Transverse colon (tissue), 4 donors: ENCODE measurements at regions not wholly inside any gene's neighbourhood (a gene's known extent, or its start where the extent isn't known, plus 50 kb on each side); places are given as distances from the start of the nearest gene placed in this dataset.

Source experiments
- DNase-seq: peaks from one replicate; pipeline ENCODE4 v3.0.0-alpha.2; 2019
- H3K27ac ChIP-seq, 4 donors: fragments of 200-600 bp; sonication (generic); 2 replicates each; pipeline ENCODE4 v1.5.1; 2016 to 2018; ENCODE audit warnings: inconsistent platforms in 4 of 4
- H3K27me3 ChIP-seq: fragments of 200-600 bp; sonication (generic); 2 replicates; pipeline ENCODE4 v1.5.1; 2017; ENCODE audit warnings: inconsistent platforms
- H3K36me3 ChIP-seq, 4 donors: fragments of 200-600 bp; sonication (generic); 2 replicates each; pipeline ENCODE4 v1.5.1; 2017 to 2019; ENCODE audit warnings: inconsistent platforms in 4 of 4
- H3K4me1 ChIP-seq, 4 donors: fragments of 200-600 bp; sonication (generic); 2 replicates each; pipeline ENCODE4 v1.5.1; 2017 to 2020; ENCODE audit warnings: inconsistent platforms in 4 of 4
- H3K4me3 ChIP-seq, 4 donors: fragments of 200-600 bp; sonication (generic); 1 replicate in 1 of 4; 2 replicates in 3 of 4; pipeline versions ENCODE4 v1.5.1 to v1.6.1; 2017 to 2019; ENCODE audit warnings: inconsistent platforms in 4 of 4
- H3K9me3 ChIP-seq, 2 donors: fragments of 200-600 bp; sonication (generic); 2 replicates each; pipeline ENCODE4 v1.5.1; 2017 to 2019; ENCODE audit warnings: inconsistent platforms in 2 of 2
- EP300 ChIP-seq: sonication (generic); formaldehyde crosslinking; IDR thresholded peaks from one replicate; pipeline ENCODE4 v1.6.1; 2017; ENCODE audit warnings: antibody characterized with exemption, low read depth
- POLR2A ChIP-seq: fragments of 450-650 bp; IDR thresholded peaks from one replicate; pipeline ENCODE4 v1.6.1; 2016; ENCODE audit warnings: antibody characterized with exemption, mild to moderate bottlenecking, moderate library complexity
- POLR2AphosphoS5 ChIP-seq, 3 donors: sonication (generic); formaldehyde crosslinking; IDR thresholded peaks; one replicate each; pipeline ENCODE4 v1.6.1; 2016; ENCODE audit warnings: antibody characterized with exemption in 3 of 3
- WGBS, 2 donors: methylation state at CpG; one replicate each; pipeline ENCODE4 v1.1.5; 2018; ENCODE audit warnings: low coverage in 1 of 2; 5-methylcytosine and 5-hydroxymethylcytosine counted together
- in situ Hi-C, 4 donors: fragments of 200-750 bp; cut with MboI; loops; one replicate each; pipeline versions ENCODE4 v1.15.0 to v1.15.1; 2017; ENCODE audit warnings: low sequenced_read_pairs in 3 of 4, low pct_ligation_motif_present in 1 of 4, low pct_unique_long_range_greater_than_20kb in 1 of 4
- intact Hi-C: fragments of 100-400 bp; cut with DNase I; formaldehyde crosslinking; loops from one replicate; pipeline ENCODE4 v1.15.1; 2023; ENCODE audit warnings: low total_unique reads
- TF ChIP-seq, protein P1 (sequence below), 5 experiments: fragments of 200-600 bp in 3 of 5; fragments of 450-650 bp in 2 of 5; sonication (generic) in 3 of 5; IDR thresholded peaks; 1 replicate in 2 of 5; 2 replicates in 3 of 5; pipeline ENCODE4 v1.5.1; 2016 to 2017; ENCODE audit warnings: antibody characterized with exemption in 5 of 5, inconsistent platforms in 3 of 5, mild to moderate bottlenecking in 2 of 5, moderate library complexity in 1 of 5

DNA sequence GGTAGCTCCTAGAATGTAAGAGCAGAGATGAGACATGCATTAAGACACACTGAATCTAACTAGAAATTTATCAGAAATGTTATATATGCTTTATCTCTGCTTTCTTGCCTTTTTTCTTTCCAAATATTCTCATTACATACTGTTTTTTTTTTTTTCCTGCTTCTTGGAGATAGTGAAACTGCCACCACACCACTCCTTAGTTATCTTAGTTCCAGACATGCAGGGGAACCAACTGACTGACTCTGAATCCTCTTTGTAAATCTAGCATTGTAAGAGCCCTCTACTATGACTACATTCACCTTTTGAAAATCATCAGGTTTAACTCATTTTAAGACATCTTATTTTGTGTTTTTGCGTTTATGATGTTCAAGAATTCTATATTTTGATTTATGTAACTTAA is 181.3 kb upstream of the ST8SIA4 start:
- H3K4me1 ChIP-seq = no peaks in the 10 kb centered on the region
- intact Hi-C loops (no loop called here), in situ Hi-C loops (no loop called here)
- TF ChIP-seq EP300 = no peak
- no peak for TF ChIP-seq POLR2A
- no peak for TF ChIP-seq POLR2AphosphoS5 (IDR thresholded peaks at IDR 0.05)
- TF ChIP-seq, protein P1, sequence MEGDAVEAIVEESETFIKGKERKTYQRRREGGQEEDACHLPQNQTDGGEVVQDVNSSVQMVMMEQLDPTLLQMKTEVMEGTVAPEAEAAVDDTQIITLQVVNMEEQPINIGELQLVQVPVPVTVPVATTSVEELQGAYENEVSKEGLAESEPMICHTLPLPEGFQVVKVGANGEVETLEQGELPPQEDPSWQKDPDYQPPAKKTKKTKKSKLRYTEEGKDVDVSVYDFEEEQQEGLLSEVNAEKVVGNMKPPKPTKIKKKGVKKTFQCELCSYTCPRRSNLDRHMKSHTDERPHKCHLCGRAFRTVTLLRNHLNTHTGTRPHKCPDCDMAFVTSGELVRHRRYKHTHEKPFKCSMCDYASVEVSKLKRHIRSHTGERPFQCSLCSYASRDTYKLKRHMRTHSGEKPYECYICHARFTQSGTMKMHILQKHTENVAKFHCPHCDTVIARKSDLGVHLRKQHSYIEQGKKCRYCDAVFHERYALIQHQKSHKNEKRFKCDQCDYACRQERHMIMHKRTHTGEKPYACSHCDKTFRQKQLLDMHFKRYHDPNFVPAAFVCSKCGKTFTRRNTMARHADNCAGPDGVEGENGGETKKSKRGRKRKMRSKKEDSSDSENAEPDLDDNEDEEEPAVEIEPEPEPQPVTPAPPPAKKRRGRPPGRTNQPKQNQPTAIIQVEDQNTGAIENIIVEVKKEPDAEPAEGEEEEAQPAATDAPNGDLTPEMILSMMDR (IDR thresholded peaks at IDR 0.05) = no peak
- no peak overlapping the region for H3K27ac ChIP-seq
- H3K9me3 ChIP-seq = no peaks in the 10 kb centered on the region
- H3K4me3 ChIP-seq = no peak overlapping the region
- 89 to 100% methylated on average over 1 of the region's 1 CpG for WGBS, 2 donors
- no peak for DNase-seq
- no peaks in the 10 kb centered on the region for H3K27me3 ChIP-seq
- no peaks in the 10 kb centered on the region for H3K36me3 ChIP-seq

DNA sequence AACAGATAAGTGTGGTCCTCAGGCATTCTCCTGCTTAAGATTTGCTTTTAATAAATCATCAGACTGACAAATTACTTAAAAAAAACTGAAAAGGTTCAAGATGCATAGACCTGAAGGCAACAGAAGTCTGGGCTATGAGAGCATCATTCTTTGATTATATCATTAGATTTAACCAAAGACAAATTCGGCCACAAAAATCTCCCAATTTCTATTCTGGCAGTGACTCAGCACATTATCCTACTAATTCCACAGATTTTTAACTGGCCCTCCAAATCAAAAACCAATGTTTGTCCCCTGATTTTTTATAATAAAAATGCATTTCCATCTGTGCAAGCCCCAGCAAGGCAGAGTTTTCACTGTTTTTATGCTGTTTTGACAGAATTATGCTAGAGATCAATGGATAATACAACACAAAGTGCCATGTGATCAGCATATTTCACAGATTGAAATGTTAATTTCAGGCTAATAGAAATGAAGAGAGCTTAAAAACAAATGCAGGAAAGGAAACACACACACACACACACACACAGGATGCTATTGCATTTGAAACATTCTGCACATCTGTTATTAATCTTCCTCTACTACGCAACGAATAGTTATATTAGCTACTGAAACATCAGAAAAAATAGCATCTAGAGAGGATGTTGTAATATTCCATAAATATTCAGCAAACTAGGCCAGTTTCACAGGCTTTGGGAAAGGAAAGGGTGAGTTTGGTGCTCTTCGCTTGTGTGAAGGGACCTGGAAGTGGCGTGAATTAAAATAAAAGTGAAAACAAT is 177.6 kb upstream of the ST8SIA4 start:
- H3K9me3 ChIP-seq = no peaks in the 10 kb centered on the region
- H3K36me3 ChIP-seq = no peaks in the 10 kb centered on the region
- no peak for DNase-seq
- intact Hi-C loops = no loop called here
- 60 to 70% methylated on average over 5 of the region's 5 CpGs for WGBS, 2 donors
- H3K27me3 ChIP-seq = no peaks in the 10 kb centered on the region
- no peak overlapping the region for H3K4me3 ChIP-seq
- H3K4me1 ChIP-seq = no peaks in the 10 kb centered on the region
- in situ Hi-C loops = no loop called here
- H3K27ac ChIP-seq = no peak overlapping the region
- TF ChIP-seq POLR2A = no peak
- no peak for TF ChIP-seq POLR2AphosphoS5 (IDR thresholded peaks at IDR 0.05)
- no peak for TF ChIP-seq EP300
- TF ChIP-seq, protein P1 (IDR thresholded peaks at IDR 0.05) = no peak

DNA sequence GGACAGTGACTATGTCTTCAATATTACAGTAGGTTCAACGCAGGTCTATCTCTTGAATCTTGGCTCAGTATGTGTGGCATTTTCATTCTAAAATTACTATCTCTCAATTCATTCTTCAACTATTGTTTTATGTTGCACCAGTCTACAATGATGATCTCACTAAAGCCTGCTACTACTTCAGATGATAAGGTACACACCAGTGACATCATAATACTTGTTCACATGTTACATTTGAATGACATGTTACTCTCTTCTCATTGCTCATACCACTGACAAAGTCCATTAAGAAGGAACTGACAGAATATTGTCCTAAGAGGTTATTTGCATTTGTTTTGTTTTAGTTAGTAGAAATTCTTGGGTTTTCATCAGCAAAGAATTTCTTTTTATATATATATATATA is 165.2 kb upstream of the ST8SIA4 start:
- intact Hi-C loops (no loop called here), in situ Hi-C loops (no loop called here)
- 88 to 90% methylated on average over 1 of the region's 1 CpG for WGBS, 2 donors
- Histone ChIP-seq H3K27me3 (no peaks in the 10 kb centered on the region), H3K27ac (no peak overlapping the region), H3K9me3 (peaks cover 0 to 5% of the 10 kb centered on the region in 2 donors), H3K4me3 (no peak overlapping the region), H3K4me1 (no peaks in the 10 kb centered on the region), H3K36me3 (no peaks in the 10 kb centered on the region)
- TF ChIP-seq POLR2A = no peak
- no peak for TF ChIP-seq EP300
- TF ChIP-seq POLR2AphosphoS5 (IDR thresholded peaks at IDR 0.05) = no peak
- TF ChIP-seq, protein P1 (IDR thresholded peaks at IDR 0.05) = no peak
- DNase-seq = no peak

- TF ChIP-seq POLR2AphosphoS5 (IDR thresholded peaks at IDR 0.05) (no peak), EP300 (no peak), POLR2A (no peak)
- TF ChIP-seq, protein P1 (IDR thresholded peaks at IDR 0.05) = no peak
- no peak overlapping the region for H3K4me3 ChIP-seq
- no peaks in the 10 kb centered on the region for H3K4me1 ChIP-seq
- in situ Hi-C loops (no loop called here), intact Hi-C loops (no loop called here)
- WGBS, 2 donors = 66 to 79% methylated on average over 4 of the region's 4 CpGs
- H3K36me3 ChIP-seq = no peaks in the 10 kb centered on the region
- no peaks in the 10 kb centered on the region for H3K27me3 ChIP-seq
- DNase-seq = no peak
- H3K27ac ChIP-seq = no peak overlapping the region
- H3K9me3 ChIP-seq = peaks cover 5 to 9% of the 10 kb centered on the region in 2 donors
These were observed 164.3 kb upstream of the ST8SIA4 start for GRCh38 chr5:101067429-101067828.
